ENCODE measurements at regions not wholly inside any gene's neighbourhood (a gene's known extent, or its start where the extent isn't known, plus 50 kb on each side); places are given as distances from the start of the nearest gene placed in this dataset.

GRCh38 chr5:38749861-38750260 lies 96.0 kb upstream of the OSMR start:
- TF ChIP-seq CTCF (IDR thresholded peaks at IDR 0.05; ENCODE audit: insufficient read depth, low read depth, low read length): no peak

GRCh38 chr5:38751103-38751502 lies 94.7 kb upstream of the OSMR start:
- H3K27me3 ChIP-seq (ENCODE audit: control insufficient read depth, insufficient read depth, low read length): no peaks in the 10 kb centered on the region; the same call in 1 of the 2 replicates
- DNase-seq (ENCODE audit: low read depth): no peak
- no peaks in the 10 kb centered on the region for H3K36me3 ChIP-seq (ENCODE audit: control insufficient read depth, insufficient read depth, low read length)
- TF ChIP-seq CTCF (IDR thresholded peaks at IDR 0.05; ENCODE audit: insufficient read depth, low read depth, low read length): no peak
- no peak overlapping the region for H3K4me3 ChIP-seq (ENCODE audit: low read depth, low read length)
- POLR2A ChIA-PET: no interaction called here
- CTCF ChIA-PET: interaction anchor here (1.8 kb wide), 1 partner anchor 14 kb away, joined by 5 read pairs; no protein-coding TSS in a partner anchor

More at GRCh38 chr5:38749861-38750260, 96.0 kb upstream of the OSMR start:
- no peaks in the 10 kb centered on the region for H3K36me3 ChIP-seq (ENCODE audit: control insufficient read depth, insufficient read depth, low read length)
- POLR2A ChIA-PET: no interaction called here
- DNase-seq (ENCODE audit: low read depth): no peak
- CTCF ChIA-PET: no interaction called here
- no peak overlapping the region for H3K4me3 ChIP-seq (ENCODE audit: low read depth, low read length)
- H3K27me3 ChIP-seq (ENCODE audit: control insufficient read depth, insufficient read depth, low read length): no peaks in the 10 kb centered on the region; the same call in 1 of the 2 replicates

GRCh38 chr5:38752012-38752536 lies 93.7 kb upstream of the OSMR start:
- POLR2A ChIA-PET: no interaction called here
- Histone ChIP-seq H3K36me3 (ENCODE audit: control insufficient read depth, insufficient read depth, low read length) (no peaks in the 10 kb centered on the region), H3K4me3 (ENCODE audit: low read depth, low read length) (no peak overlapping the region), H3K27me3 (ENCODE audit: control insufficient read depth, insufficient read depth, low read length) (no peaks in the 10 kb centered on the region; the same call in 1 of the 2 replicates)
- DNase-seq (ENCODE audit: low read depth): no peak
- TF ChIP-seq CTCF (IDR thresholded peaks at IDR 0.05; ENCODE audit: insufficient read depth, low read depth, low read length): no peak
- CTCF ChIA-PET: interaction anchor here (0.6 to 1.8 kb wide), 3 partner anchors 13 to 58 kb away, joined by 3 to 5 read pairs (median 3); no protein-coding TSS in a partner anchor

- no peak for DNase-seq (ENCODE audit: low read depth)
- H3K36me3 ChIP-seq (ENCODE audit: control insufficient read depth, insufficient read depth, low read length): no peaks in the 10 kb centered on the region
- H3K4me3 ChIP-seq (ENCODE audit: low read depth, low read length): no peak overlapping the region
- CTCF ChIA-PET: interaction anchor here (1.0 to 1.8 kb wide), 2 partner anchors 12 to 57 kb away, joined by 3 to 5 read pairs; no protein-coding TSS in a partner anchor
- POLR2A ChIA-PET: no interaction called here
- no peak for TF ChIP-seq CTCF (IDR thresholded peaks at IDR 0.05; ENCODE audit: insufficient read depth, low read depth, low read length)
- H3K27me3 ChIP-seq (ENCODE audit: control insufficient read depth, insufficient read depth, low read length): no peaks in the 10 kb centered on the region; the same call in 1 of the 2 replicates
Measured at GRCh38 chr5:38752622-38753021, 93.2 kb upstream of the OSMR start.

- POLR2A ChIA-PET: no interaction called here
- H3K4me3 ChIP-seq (ENCODE audit: low read depth, low read length): no peak overlapping the region
- no peaks in the 10 kb centered on the region; the same call in 1 of the 2 replicates for H3K27me3 ChIP-seq (ENCODE audit: control insufficient read depth, insufficient read depth, low read length)
- TF ChIP-seq CTCF (IDR thresholded peaks at IDR 0.05; ENCODE audit: insufficient read depth, low read depth, low read length): no peak
- no peaks in the 10 kb centered on the region for H3K36me3 ChIP-seq (ENCODE audit: control insufficient read depth, insufficient read depth, low read length)
- CTCF ChIA-PET: interaction anchor here (1.0 kb wide), 1 partner anchor 57 kb away, joined by 3 read pairs; no protein-coding TSS in a partner anchor
- no peak for DNase-seq (ENCODE audit: low read depth)
Measured at GRCh38 chr5:38753141-38753540, 92.7 kb upstream of the OSMR start.

Data from BJ (cell line).